ENCODE measurements at regions not wholly inside any gene's neighbourhood (a gene's known extent, or its start where the extent isn't known, plus 50 kb on each side); places are given as distances from the start of the nearest gene placed in this dataset.

DNA sequence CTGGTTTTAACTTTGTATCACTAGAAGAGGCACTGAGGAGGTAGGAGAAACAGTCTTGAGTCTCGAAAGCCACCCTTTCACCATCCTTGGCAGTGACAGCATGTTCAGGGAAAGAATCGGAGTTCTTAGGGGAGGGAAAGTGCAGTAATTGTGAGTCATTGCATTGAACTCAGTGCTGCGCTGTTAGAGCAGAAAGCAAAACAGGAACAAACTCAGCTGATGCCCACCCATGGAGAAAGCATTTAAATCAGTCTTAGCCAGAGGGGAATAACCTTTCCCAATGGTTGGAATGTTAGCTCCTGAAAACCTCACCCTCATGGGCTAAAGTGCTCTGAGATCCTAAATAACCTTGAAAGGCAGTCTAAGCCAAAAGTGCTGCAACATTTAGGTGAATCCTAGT is 845.6 kb upstream of the CNTNAP5 start (continued):
- TF ChIP-seq, protein P1, sequence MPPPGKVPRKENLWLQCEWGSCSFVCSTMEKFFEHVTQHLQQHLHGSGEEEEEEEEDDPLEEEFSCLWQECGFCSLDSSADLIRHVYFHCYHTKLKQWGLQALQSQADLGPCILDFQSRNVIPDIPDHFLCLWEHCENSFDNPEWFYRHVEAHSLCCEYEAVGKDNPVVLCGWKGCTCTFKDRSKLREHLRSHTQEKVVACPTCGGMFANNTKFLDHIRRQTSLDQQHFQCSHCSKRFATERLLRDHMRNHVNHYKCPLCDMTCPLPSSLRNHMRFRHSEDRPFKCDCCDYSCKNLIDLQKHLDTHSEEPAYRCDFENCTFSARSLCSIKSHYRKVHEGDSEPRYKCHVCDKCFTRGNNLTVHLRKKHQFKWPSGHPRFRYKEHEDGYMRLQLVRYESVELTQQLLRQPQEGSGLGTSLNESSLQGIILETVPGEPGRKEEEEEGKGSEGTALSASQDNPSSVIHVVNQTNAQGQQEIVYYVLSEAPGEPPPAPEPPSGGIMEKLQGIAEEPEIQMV (tag; conservative IDR thresholded peaks at IDR 0.05; ENCODE audit: low read depth) = no peak
- TF ChIP-seq BDP1 (IDR thresholded peaks at IDR 0.05; ENCODE audit: insufficient read depth, insufficient read length) (no peak), ZNF311 (CRISPR knock-in tag; IDR thresholded peaks at IDR 0.05) (no peak), TGIF2 (CRISPR knock-in tag; IDR thresholded peaks at IDR 0.05) (no peak)
- TF ChIP-seq, protein P2, sequence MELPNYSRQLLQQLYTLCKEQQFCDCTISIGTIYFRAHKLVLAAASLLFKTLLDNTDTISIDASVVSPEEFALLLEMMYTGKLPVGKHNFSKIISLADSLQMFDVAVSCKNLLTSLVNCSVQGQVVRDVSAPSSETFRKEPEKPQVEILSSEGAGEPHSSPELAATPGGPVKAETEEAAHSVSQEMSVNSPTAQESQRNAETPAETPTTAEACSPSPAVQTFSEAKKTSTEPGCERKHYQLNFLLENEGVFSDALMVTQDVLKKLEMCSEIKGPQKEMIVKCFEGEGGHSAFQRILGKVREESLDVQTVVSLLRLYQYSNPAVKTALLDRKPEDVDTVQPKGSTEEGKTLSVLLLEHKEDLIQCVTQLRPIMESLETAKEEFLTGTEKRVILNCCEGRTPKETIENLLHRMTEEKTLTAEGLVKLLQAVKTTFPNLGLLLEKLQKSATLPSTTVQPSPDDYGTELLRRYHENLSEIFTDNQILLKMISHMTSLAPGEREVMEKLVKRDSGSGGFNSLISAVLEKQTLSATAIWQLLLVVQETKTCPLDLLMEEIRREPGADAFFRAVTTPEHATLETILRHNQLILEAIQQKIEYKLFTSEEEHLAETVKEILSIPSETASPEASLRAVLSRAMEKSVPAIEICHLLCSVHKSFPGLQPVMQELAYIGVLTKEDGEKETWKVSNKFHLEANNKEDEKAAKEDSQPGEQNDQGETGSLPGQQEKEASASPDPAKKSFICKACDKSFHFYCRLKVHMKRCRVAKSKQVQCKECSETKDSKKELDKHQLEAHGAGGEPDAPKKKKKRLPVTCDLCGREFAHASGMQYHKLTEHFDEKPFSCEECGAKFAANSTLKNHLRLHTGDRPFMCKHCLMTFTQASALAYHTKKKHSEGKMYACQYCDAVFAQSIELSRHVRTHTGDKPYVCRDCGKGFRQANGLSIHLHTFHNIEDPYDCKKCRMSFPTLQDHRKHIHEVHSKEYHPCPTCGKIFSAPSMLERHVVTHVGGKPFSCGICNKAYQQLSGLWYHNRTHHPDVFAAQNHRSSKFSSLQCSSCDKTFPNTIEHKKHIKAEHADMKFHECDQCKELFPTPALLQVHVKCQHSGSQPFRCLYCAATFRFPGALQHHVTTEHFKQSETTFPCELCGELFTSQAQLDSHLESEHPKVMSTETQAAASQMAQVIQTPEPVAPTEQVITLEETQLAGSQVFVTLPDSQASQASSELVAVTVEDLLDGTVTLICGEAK (IDR thresholded peaks at IDR 0.05) = no peak
- TF ChIP-seq, protein P2 (CRISPR knock-in tag; IDR thresholded peaks at IDR 0.05) = no peak
